HG03066 (cell line): ENCODE measurements at regions not wholly inside any gene's neighbourhood (a gene's known extent, or its start where the extent isn't known, plus 50 kb on each side); places are given as distances from the start of the nearest gene placed in this dataset.
A peak's percentile ranks its signal among the peaks of the same experiment; 100 is the strongest.

ENCODE experiments used
- ATAC-seq: cut with Tn5 transposase; IDR thresholded peaks from one replicate; pipeline ENCODE4 v1.9.1; 2021; ENCODE audit warnings: low read depth; ENCODE audit not compliant: unreplicated experiment

- no peak for ATAC-seq
Observed at GRCh38 chr15:97875513-97876280, 84.8 kb upstream of the ARRDC4 start.

DNA sequence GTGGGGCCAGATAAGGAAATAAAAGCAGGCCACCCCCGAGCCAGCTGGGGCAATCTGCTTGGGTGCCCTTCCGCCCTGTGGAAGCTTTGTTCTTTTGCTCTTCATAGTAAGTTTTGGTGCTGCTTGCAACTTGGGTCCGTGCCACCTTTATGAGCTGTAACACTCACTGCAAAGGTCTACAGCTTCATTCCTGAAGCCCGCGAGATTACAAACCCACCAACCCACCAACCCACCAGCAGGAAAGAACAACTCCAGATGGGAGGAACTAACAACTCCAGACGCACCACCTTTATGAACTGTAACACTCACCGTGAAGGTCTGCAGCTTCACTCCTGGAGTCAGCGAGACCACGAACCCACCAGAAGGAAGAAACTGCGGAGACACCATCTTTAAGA is 84.2 kb upstream of the ARRDC4 start:
- no peak for ATAC-seq

- ATAC-seq, result no peak
Observed at GRCh38 chr15:97881346-97881965, 79.0 kb upstream of the ARRDC4 start.

DNA sequence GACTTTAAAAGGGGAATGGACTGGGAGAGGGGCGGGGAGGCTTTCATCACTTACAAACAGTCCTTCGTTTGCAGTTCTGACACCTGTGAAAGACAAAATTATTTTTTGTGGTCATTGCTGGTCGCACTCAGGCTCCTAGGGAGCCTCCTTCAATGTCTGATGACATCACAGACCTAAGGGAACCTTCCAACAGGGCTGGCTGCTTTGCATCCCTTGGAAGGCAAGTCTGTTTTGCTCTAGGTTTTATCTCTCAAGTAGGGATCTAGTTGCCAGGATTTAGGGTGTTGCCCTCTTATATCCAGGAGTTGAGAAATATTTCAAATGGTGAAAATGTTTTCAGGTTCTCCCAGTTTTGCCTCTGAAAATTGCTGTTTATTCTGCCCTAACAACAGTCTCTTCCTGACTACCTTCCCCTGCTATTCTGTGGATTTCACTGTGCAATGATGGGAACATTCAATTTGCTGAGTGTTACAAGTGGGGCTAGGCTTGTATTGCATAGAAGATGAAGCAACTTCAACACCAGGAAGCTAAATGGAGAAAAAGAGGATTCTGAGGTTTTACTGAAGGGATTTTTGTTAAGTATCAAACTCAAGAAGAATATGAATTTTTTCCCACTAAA is 75.9 kb upstream of the ARRDC4 start:
- no peak for ATAC-seq

DNA sequence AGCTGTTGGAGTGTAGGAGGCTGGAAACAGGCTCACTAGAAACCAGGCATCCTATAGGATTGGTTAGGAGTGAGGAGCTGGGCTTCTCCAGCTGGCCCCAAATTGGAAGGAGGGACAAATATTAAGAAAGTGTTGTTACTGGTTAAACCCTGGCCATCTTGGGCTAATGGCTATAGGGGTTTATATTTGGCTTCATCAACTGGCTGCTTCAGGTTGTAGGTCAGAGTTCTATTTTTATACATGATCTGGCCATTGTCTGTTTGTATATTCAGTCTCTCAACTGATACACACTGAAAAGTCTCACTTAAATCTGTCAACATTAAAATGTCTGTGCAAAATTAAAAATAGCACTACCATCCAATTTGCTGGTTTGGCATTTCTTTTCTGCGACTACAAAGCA is 70.2 kb upstream of the ARRDC4 start:
- no peak for ATAC-seq

GRCh38 chr15:97892167-97892938 is 68.2 kb upstream of the ARRDC4 start:
- no peak for ATAC-seq

GRCh38 chr15:97893967-97894366 is 66.5 kb upstream of the ARRDC4 start:
- no peak for ATAC-seq

GRCh38 chr15:97899981-97900380 is 60.5 kb upstream of the ARRDC4 start:
- ATAC-seq, result no peak

DNA sequence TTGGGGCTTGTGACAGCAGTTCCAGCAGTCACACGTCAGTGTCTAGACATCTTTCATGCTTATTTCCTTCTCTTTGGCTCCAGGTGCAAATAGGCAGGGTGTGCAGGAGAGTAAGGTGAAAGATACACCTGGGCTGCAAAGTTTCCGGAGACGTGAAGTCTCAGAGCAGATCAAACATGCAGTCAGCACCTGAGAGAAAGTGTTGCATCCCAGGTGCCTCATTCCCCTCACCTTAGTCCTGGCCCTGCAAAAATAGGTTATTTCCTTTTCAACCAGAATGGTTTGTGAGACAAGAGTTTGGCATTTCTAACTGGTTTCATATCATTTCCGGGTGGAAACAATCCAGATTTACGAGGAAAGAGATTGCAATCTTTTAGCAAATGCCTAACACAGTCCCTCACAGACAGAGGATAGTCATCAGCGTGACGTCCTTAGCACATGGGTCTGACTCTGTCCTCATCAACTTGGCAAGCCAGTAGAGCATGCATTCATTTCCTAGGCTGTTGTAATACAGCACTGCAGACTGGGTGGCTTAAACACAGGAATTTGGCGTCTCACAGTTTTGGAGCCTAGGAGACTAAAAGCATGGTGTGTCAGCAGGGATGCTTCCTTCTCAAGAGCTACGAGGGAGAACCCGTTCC is 58.2 kb upstream of the ARRDC4 start:
- no peak for ATAC-seq

GRCh38 chr15:97903560-97903959 is 56.9 kb upstream of the ARRDC4 start:
- ATAC-seq, result no peak

DNA sequence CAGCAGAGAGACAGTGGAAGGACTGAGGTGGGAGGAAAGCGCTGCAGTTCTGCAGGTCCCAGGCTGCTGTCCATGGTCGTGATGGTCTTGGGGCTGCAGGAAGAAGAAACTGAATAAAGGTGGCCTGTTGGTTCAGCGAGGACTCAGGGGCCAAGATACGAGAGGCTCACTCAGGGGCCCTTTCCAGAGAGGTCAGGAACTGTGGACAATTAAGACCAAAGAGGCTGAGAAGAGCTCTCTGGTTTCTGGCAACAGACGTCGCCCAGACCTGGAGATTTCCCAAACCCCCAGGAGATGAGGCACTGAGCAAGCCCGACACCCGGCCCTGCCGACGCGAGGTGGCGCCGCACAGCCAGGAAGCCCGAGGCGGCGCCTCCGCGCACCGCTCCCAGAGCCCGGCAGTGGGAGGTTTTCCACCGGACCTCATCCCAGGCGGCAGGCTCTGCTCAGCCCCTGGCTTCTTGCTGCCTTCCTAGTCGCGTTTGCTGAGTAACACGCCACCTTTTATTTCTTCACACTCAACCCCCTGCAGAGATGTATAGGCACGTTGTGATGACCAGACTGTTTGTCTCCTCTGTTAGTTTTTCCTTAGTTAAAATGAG is 56.4 kb upstream of the ARRDC4 start:
- no peak for ATAC-seq

- peak; percentile 92 for ATAC-seq
Observed at GRCh38 chr15:97909291-97909891, 51.1 kb upstream of the ARRDC4 start.
